H9 (cell line): ENCODE measurements at regions not wholly inside any gene's neighbourhood (a gene's known extent, or its start where the extent isn't known, plus 50 kb on each side); places are given as distances from the start of the nearest gene placed in this dataset.

ENCODE experiments used
- DNase-seq: peaks from one replicate; pipeline ENCODE4 v3.0.0-alpha.2; 2017
- H2AFZ ChIP-seq: one replicate; pipeline ENCODE4 v1.6.1; 2013; ENCODE audit warnings: mild to moderate bottlenecking, low read length, control low read depth, moderate library complexity
- H2AK5ac ChIP-seq: 2 replicates; pipeline ENCODE4 v1.6.1; 2013; ENCODE audit warnings: low read length, control low read depth, mixed read lengths; ENCODE audit not compliant: insufficient read length
- H2BK120ac ChIP-seq: one replicate; pipeline ENCODE4 v1.6.1; 2013; ENCODE audit warnings: low read depth, mild to moderate bottlenecking, low read length, control low read depth, inconsistent platforms; ENCODE audit not compliant: poor library complexity, severe bottlenecking
- H2BK12ac ChIP-seq: 2 replicates; pipeline ENCODE4 v1.6.1; 2013; ENCODE audit warnings: low read length, control low read depth, mixed read lengths, low read depth; ENCODE audit not compliant: insufficient read length
- H2BK15ac ChIP-seq: 2 replicates; pipeline ENCODE4 v1.6.1; 2013; ENCODE audit warnings: low read depth, low read length, control low read depth
- H2BK20ac ChIP-seq: one replicate; pipeline ENCODE4 v1.6.1; 2013; ENCODE audit warnings: low read depth, mild to moderate bottlenecking, low read length, control low read depth, inconsistent platforms; ENCODE audit not compliant: poor library complexity, severe bottlenecking
- H2BK5ac ChIP-seq: 2 replicates; pipeline ENCODE4 v1.6.1; 2013; ENCODE audit warnings: low read length, control low read depth, mixed read lengths; ENCODE audit not compliant: insufficient read length
- H3K14ac ChIP-seq: 2 replicates; pipeline ENCODE4 v1.6.1; 2013; ENCODE audit warnings: low read length, control low read depth; ENCODE audit not compliant: insufficient read depth
- H3K18ac ChIP-seq: 2 replicates; pipeline ENCODE4 v1.6.1; 2013; ENCODE audit warnings: low read depth, mild to moderate bottlenecking, mixed read lengths, low read length, control low read depth; ENCODE audit not compliant: insufficient read length
- H3K23ac ChIP-seq: 2 replicates; pipeline ENCODE4 v1.6.1; 2013; ENCODE audit warnings: low read length, control low read depth, mixed read lengths, low read depth; ENCODE audit not compliant: insufficient read length
- H3K23me2 ChIP-seq: 2 replicates; pipeline ENCODE4 v1.6.1; 2013; ENCODE audit warnings: low read depth, mild to moderate bottlenecking, mixed read lengths, low read length, control low read depth; ENCODE audit not compliant: insufficient read length, poor library complexity, severe bottlenecking
- H3K27ac ChIP-seq: 2 replicates; pipeline ENCODE4 v1.5.1; 2013; ENCODE audit warnings: low read length, control low read depth, mixed read lengths, low read depth; ENCODE audit not compliant: insufficient read length
- H3K27me3 ChIP-seq: 2 replicates; pipeline ENCODE4 v1.6.1; 2013; ENCODE audit warnings: low read length, control low read depth, inconsistent platforms; ENCODE audit not compliant: insufficient read depth
- H3K4ac ChIP-seq: 2 replicates; pipeline ENCODE4 v1.6.1; 2013; ENCODE audit warnings: low read depth, mild to moderate bottlenecking, control low read depth, inconsistent platforms, low read length, moderate library complexity
- H3K4me1 ChIP-seq: 2 replicates; pipeline ENCODE4 v1.6.1; 2013; ENCODE audit warnings: low read length, control low read depth, inconsistent platforms; ENCODE audit not compliant: insufficient read depth
- H3K4me2 ChIP-seq: 2 replicates; pipeline ENCODE4 v1.6.1; 2013; ENCODE audit warnings: low read length, control low read depth, mixed read lengths; ENCODE audit not compliant: insufficient read length, insufficient read depth
- H3K56ac ChIP-seq: 2 replicates; pipeline ENCODE4 v1.6.1; 2013; ENCODE audit warnings: low read depth, mild to moderate bottlenecking, mixed read lengths, low read length, control low read depth; ENCODE audit not compliant: insufficient read length
- H3K79me1 ChIP-seq: 2 replicates; pipeline ENCODE4 v1.6.1; 2013; ENCODE audit warnings: low read depth, mild to moderate bottlenecking, moderate library complexity, low read length, control low read depth, inconsistent platforms; ENCODE audit not compliant: insufficient read depth, poor library complexity, severe bottlenecking
- H3K79me2 ChIP-seq: 2 replicates; pipeline ENCODE4 v1.6.1; 2013; ENCODE audit warnings: low read length, control low read depth, inconsistent platforms; ENCODE audit not compliant: insufficient read depth
- H3K9ac ChIP-seq: 2 replicates; pipeline ENCODE4 v1.6.1; 2013; ENCODE audit warnings: low read length, control low read depth, mixed read lengths; ENCODE audit not compliant: insufficient read length; ENCODE audit errors: extremely low read depth
- H3K9me3 ChIP-seq: one replicate; pipeline ENCODE4 v1.6.1; 2013; ENCODE audit warnings: low read depth, low read length, inconsistent platforms; ENCODE audit not compliant: control insufficient read depth
- H3T11ph ChIP-seq: one replicate; pipeline ENCODE4 v1.6.1; 2013; ENCODE audit warnings: mild to moderate bottlenecking, low read length, control low read depth, inconsistent platforms
- H4K20me1 ChIP-seq: one replicate; pipeline ENCODE4 v1.6.1; 2013; ENCODE audit not compliant: control insufficient read depth, insufficient read length, insufficient read depth
- H4K5ac ChIP-seq: 2 replicates; pipeline ENCODE4 v1.6.1; 2013; ENCODE audit warnings: low read depth, mild to moderate bottlenecking, mixed read lengths, low read length, control low read depth; ENCODE audit not compliant: insufficient read length
- H4K8ac ChIP-seq: replicated peaks from 2 replicates; pipeline ENCODE4 v1.6.1; 2013; ENCODE audit warnings: low read length, control low read depth, mixed read lengths, low read depth; ENCODE audit not compliant: insufficient read length
- H4K91ac ChIP-seq: 2 replicates; pipeline ENCODE4 v1.6.1; 2013; ENCODE audit warnings: low read depth, mild to moderate bottlenecking, moderate library complexity, mixed read lengths, low read length, control low read depth; ENCODE audit not compliant: insufficient read length
- H3K27ac Mint-ChIP-seq, 3 experiments: 2 replicates in 2 of 3; 3 replicates in 1 of 3; pipeline ENCODE4 v1.8.0; 2020 to 2021; ENCODE audit warnings: mixed read lengths in 3 of 3, mild to moderate bottlenecking in 1 of 3, moderate library complexity in 1 of 3
- H3K27me3 Mint-ChIP-seq: 2 replicates; pipeline ENCODE4 v1.8.0; 2021; ENCODE audit warnings: low read depth, mild to moderate bottlenecking, moderate library complexity, mixed read lengths
- H3K36me3 Mint-ChIP-seq, 3 experiments: 2 replicates in 2 of 3; 3 replicates in 1 of 3; pipeline ENCODE4 v1.8.0; 2020 to 2021; ENCODE audit warnings: low read depth in 3 of 3, mixed read lengths in 3 of 3; ENCODE audit not compliant: insufficient read depth in 1 of 3
- H3K4me1 Mint-ChIP-seq, 2 experiments: 2 replicates each; pipeline ENCODE4 v1.8.0; 2020; ENCODE audit warnings: mixed read lengths in 2 of 2
- H3K4me3 Mint-ChIP-seq, 2 experiments: 2 replicates in 1 of 2; 3 replicates in 1 of 2; pipeline ENCODE4 v1.8.0; 2020 to 2021; ENCODE audit warnings: mild to moderate bottlenecking in 2 of 2, mixed read lengths in 2 of 2, moderate library complexity in 1 of 2
- H3K9me3 Mint-ChIP-seq, 2 experiments: 2 replicates in 1 of 2; 3 replicates in 1 of 2; pipeline ENCODE4 v1.8.0; 2020; ENCODE audit warnings: mild to moderate bottlenecking in 2 of 2, mixed read lengths in 2 of 2, moderate library complexity in 1 of 2
- WGBS: extraction: QIAGEN DNeasy Blood & Tissue Kit; methylation state at CpG from one replicate; pipeline ENCODE4 v1.1.7; 2013; ENCODE audit warnings: missing lambda C conversion rate, low lambda C conversion rate, mixed read lengths; ENCODE audit not compliant: insufficient read length; ENCODE audit errors: extremely low coverage; 5-methylcytosine and 5-hydroxymethylcytosine counted together
- TF ChIP-seq, protein P1 (sequence below): fragments of 200-600 bp; sonication (generic); conservative IDR thresholded peaks from 3 replicates; pipeline ENCODE4 v1.8.0; 2021; ENCODE audit warnings: antibody characterized with exemption, mild to moderate bottlenecking

GRCh38 chr6:2477250-2477649 lies 231.8 kb upstream of the GMDS start:
- H2BK120ac ChIP-seq = no peak overlapping the region
- no peak overlapping the region for H3K56ac ChIP-seq
- no peak overlapping the region for H2BK15ac ChIP-seq
- H3K4me2 ChIP-seq = no peak overlapping the region
- H3K36me3 Mint-ChIP-seq = peaks cover 0 to 4% (median under 1%) of the 10 kb centered on the region in 3 experiments; a peak in 3 of 7 replicates
- no peak overlapping the region for H4K5ac ChIP-seq
- H3K79me1 ChIP-seq = no peaks in the 10 kb centered on the region
- TF ChIP-seq, protein P1, sequence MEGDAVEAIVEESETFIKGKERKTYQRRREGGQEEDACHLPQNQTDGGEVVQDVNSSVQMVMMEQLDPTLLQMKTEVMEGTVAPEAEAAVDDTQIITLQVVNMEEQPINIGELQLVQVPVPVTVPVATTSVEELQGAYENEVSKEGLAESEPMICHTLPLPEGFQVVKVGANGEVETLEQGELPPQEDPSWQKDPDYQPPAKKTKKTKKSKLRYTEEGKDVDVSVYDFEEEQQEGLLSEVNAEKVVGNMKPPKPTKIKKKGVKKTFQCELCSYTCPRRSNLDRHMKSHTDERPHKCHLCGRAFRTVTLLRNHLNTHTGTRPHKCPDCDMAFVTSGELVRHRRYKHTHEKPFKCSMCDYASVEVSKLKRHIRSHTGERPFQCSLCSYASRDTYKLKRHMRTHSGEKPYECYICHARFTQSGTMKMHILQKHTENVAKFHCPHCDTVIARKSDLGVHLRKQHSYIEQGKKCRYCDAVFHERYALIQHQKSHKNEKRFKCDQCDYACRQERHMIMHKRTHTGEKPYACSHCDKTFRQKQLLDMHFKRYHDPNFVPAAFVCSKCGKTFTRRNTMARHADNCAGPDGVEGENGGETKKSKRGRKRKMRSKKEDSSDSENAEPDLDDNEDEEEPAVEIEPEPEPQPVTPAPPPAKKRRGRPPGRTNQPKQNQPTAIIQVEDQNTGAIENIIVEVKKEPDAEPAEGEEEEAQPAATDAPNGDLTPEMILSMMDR = no peak
- no peak overlapping the region for H3K4me3 Mint-ChIP-seq
- no peak overlapping the region for H3K4ac ChIP-seq
- H2BK12ac ChIP-seq = no peak overlapping the region
- H2BK5ac ChIP-seq = no peak overlapping the region
- H2AFZ ChIP-seq = no peak overlapping the region
- no peaks in the 10 kb centered on the region; the same call in 1 of the 2 replicates for H3K27me3 Mint-ChIP-seq
- no peak overlapping the region for H3K27ac ChIP-seq
- H3K4me1 ChIP-seq = no peaks in the 10 kb centered on the region
- DNase-seq = no peak
- H2AK5ac ChIP-seq = no peak overlapping the region
- H3K4me1 Mint-ChIP-seq = no peaks in the 10 kb centered on the region
- no peaks in the 10 kb centered on the region for H4K20me1 ChIP-seq
- H4K8ac ChIP-seq = no peak overlapping the region
- no peak overlapping the region for H3K27ac Mint-ChIP-seq
- no peaks in the 10 kb centered on the region for H3K23me2 ChIP-seq
- H3K9ac ChIP-seq = no peak overlapping the region
- H3K79me2 ChIP-seq = no peaks in the 10 kb centered on the region
- no peaks in the 10 kb centered on the region for H3K27me3 ChIP-seq
- H3K23ac ChIP-seq = no peak overlapping the region
- H3K9me3 Mint-ChIP-seq = peaks cover 2 to 5% of the 10 kb centered on the region in 2 experiments
- H4K91ac ChIP-seq = no peak overlapping the region
- no CpG with 5 or more reads among the region's 1 CpG for WGBS
- no peak overlapping the region for H2BK20ac ChIP-seq
- no peak overlapping the region for H3K18ac ChIP-seq
- H3K14ac ChIP-seq = no peak overlapping the region
- no peak overlapping the region for H3T11ph ChIP-seq
- H3K9me3 ChIP-seq = no peaks in the 10 kb centered on the region
